NCI-H524 (cell line): ENCODE measurements at regions not wholly inside any gene's neighbourhood (a gene's known extent, or its start where the extent isn't known, plus 50 kb on each side); places are given as distances from the start of the nearest gene placed in this dataset.

Experiments
- DNase-seq, 2 experiments: peaks; one replicate each; lab custom pipeline; 2025; lab: John Stamatoyannopoulos, UW

DNA sequence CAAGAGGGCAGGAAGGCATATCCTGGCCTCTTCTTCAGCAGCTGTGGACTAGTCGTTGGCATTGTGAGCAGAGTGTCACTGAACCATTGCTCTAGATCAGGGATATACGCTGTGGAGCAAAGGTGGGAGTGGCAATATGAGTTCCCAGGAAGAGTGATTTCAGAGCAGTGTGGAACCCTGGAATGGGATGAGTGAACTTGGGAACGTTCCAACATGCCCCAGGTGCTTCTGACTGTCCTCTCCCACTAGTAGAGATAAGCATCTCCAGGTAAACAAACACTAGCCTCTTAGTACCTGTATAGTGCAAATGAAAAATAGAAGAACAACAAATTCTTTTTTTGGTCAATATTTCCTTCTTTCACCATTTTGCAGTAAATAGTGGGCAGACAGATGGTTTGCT lies 123.6 kb upstream of the VEPH1 start:
- no peak for DNase-seq

GRCh38 chr3:157624801-157625200 lies 121.6 kb upstream of the VEPH1 start:
- DNase-seq, result no peak

DNA sequence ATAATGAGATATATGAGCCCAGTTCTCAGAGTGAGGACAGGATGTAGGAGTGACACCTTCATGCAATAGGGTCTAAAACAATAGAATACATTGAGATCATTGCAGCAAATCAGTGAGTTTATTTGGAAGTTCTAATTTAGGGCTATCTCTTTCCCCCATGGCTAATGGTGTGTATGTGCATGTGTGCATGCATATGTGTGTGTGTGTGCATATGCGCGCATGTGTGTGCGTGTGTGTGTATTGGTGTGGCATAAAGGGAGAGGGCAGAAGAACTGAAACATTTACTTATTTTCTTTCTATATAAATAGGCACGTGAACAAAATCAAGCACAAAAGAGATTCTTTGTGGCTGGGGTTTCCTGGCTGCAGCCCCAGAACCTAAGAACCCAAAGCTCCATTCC lies 115.7 kb upstream of the VEPH1 start:
- DNase-seq, result no peak

- DNase-seq, result peak; percentile 8 to 81
Observed at GRCh38 chr3:157618075-157618760, 115.0 kb upstream of the VEPH1 start.

DNA sequence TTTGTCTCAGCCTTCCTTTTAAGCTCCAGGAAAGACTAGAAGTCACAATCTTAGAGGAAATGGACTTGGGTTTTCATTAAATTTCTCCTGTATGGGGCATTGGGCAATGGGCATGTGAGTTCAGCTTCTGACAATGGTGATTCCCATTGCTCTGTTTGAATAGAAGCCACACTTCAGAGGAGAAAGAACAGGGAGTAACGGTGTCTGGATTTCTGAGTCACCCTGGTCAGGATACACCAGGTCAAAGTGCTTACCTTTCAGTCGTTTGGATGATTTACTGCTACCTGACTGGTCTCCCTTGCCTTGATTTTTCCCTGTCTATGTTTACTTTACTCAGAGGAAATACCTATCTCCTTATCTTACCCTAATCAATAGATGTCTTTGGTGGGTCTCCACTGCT lies 111.7 kb upstream of the VEPH1 start:
- no peak for DNase-seq

DNA sequence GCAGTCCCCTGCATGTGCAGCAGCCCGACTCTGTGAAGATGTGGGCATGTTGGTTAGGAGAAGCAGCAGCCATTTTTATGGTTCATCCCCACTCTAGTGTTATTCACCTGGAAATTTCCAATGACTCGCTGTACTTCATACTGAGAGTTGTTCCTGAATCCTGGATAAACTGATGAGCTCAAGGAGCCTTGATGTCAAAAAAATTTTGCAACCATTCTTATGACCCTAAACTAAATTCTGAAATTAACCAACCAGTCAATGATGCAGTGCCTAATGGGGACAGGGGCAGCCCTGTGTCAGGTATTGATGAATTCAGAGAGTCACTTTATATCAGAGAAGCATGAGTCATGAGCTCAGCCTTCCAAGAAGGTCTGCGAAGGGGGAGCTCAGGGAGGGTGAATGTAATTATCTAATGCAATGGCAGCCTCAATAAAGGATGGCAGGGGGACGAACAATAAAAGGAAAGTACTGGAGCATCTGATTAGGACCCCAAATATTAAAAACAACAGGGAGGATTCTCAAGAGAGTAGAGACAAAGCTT lies 108.4 kb upstream of the VEPH1 start:
- no peak for DNase-seq

GRCh38 chr3:157610876-157611535 lies 107.8 kb upstream of the VEPH1 start:
- no peak for DNase-seq

- DNase-seq, result no peak
Observed at GRCh38 chr3:157607826-157608405, 104.7 kb upstream of the VEPH1 start.

DNA sequence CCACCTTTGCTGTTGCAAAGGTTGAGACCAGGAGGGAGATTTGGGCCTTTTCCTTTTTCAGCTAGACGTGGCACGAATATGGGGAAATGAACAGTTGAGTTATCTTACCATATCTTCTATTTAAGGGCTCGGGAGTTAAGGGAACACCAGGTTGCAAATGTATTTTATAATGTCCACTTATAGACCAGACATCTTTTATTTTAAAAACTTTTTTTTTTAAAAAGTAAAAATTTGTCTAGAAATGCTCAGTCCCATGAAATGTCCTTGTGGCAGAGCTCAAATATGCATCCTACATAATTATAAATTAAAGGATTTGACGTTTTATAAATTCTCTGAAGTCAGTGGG lies 103.6 kb upstream of the VEPH1 start:
- no peak for DNase-seq

- peak; percentile 75 for DNase-seq
Observed at GRCh38 chr3:157606011-157606851, 103.0 kb upstream of the VEPH1 start.

GRCh38 chr3:157605356-157605755 lies 102.1 kb upstream of the VEPH1 start:
- no peak for DNase-seq

DNA sequence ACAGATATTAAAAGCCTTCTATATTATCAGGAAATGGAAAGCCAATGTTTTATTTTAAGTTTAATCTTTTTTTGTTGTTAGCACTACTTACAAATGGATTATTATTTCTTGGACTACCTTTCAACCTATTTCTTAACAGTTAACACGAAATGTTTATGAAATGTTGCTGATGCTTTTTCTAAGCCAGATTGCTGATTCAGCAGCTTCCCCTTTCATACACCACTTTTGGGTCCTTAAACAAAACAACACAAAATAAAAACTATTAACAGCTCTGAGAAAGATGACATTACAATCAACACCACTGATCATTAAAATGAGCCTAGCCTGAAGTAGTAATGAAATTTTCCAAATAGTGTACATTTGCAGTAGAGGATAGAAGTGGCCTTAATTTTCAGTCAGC lies 99.2 kb upstream of the VEPH1 start:
- DNase-seq, result no peak

GRCh38 chr3:157595259-157595658 lies 92.0 kb upstream of the VEPH1 start:
- DNase-seq, result no peak

DNA sequence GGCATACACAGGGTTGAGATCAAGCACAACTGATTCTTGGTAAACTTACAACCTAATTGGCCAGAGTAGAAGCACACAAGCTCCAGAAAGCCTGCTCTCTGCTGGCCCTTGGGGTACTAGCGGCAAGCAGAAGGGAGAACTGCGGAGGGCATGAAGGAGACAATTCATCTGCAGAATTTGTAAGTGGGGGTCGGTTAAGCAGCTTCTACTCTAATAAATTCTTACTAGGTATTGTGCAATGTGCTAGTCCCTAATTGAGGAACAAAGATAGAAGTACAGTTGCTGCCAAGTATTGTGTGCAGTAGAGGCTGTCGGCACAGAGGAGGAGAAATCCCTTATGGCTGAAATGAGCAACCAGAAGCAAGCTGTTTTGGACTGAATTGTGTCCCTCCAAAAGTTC lies 91.2 kb upstream of the VEPH1 start:
- DNase-seq, result no peak

DNA sequence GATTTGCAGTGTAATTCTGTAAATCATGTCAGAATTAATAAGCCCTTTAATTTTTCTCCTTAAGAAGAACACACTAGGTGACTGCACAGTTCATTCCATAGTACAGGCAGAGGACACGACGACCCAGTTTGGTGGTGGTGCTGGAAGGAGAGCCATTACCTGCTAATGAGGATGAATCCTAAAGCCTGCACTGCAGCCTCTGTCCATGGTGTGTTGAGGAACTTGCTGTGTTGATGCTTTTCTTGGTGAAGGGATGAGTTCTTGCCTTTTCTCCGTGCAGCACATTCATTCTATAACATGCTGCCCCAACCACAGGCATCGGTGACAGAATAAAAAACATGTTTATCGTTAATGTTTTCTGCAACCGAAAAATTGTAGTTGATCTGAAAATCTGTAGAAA lies 89.6 kb upstream of the VEPH1 start:
- no peak for DNase-seq

GRCh38 chr3:157590273-157590672 lies 87.1 kb upstream of the VEPH1 start:
- DNase-seq, result no peak

- no peak for DNase-seq
Observed at GRCh38 chr3:157589211-157589610, 86.0 kb upstream of the VEPH1 start.

- no peak for DNase-seq
Observed at GRCh38 chr3:157588386-157589060, 85.3 kb upstream of the VEPH1 start.

DNA sequence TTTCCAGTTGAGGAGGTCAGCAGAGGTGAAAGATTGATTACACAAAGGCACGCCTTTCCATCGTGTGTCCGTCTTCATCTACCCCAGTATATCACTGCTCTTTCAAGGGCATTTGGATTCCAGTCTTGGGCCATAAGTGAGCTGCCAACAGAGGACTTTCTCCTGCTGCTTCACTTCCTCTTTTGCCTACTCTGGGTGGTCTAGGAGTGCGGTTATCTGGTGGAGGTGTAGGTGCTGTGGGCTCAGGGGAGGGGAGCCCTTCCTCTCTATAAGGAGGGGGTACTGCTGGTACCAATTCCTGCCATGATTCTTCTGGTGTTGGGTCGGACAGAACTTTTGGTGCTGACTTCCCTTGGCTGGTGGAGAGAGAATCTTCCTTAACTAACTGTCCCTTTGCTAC lies 83.1 kb upstream of the VEPH1 start:
- DNase-seq, result no peak

DNA sequence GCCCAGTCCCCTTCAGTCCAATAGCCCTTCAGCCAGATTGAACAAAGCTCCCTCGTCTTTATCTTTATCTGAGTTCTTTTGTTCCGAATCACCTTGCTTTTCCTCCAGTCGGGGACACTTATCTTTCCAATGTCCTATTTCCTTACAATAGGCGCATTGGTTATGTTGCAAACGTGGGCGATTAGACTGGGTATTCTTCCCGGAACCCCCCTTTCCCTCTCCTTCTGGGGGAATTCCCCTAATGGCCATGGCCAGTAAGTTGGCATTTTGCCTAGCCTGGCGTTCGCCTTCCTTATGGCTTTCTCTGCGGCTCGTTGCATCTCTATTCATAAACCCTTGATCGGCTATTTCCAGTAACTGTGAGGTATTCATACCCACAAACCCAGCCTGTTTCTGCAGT lies 82.2 kb upstream of the VEPH1 start:
- no peak for DNase-seq

- DNase-seq, result no peak
Observed at GRCh38 chr3:157582637-157582973, 79.4 kb upstream of the VEPH1 start.
